ENCODE measurements at regions not wholly inside any gene's neighbourhood (a gene's known extent, or its start where the extent isn't known, plus 50 kb on each side); places are given as distances from the start of the nearest gene placed in this dataset.

DNA sequence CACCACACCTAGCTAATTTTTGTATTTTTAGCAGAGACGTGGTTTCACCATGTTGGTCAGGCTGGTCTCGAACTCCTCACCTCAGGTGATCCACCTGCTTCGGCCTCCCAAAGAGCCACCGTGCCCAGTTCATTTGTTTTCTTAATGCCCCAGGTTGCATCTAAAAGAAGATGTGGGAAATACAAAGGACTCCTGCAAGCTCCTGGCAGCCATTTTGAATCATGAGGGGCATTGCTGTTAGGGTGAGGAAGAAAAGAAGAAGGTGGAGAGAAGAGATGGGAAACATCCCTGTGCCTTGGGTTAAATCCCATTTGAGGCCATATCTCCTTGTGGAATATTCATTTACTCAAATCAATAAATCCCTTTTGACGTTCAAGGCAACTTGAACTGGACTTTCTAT, 365.3 kb upstream of the ERCC4 start:
- Histone ChIP-seq H3K27me3 (replicated peaks in 1 of 2; ENCODE audit: control insufficient read depth in 2 of 2, extremely low read depth in 1 of 2, insufficient read depth in 2 of 2, low read length in 1 of 2) (no peaks in the 10 kb centered on the region), H3K4me1 (ENCODE audit: control insufficient read depth in 1 of 2, extremely low read depth in 1 of 2, insufficient read depth in 2 of 2, low read length in 2 of 2) (no peaks in the 10 kb centered on the region), H3K9me3 (no peaks in the 10 kb centered on the region), H3K36me3 (ENCODE audit: control insufficient read depth in 2 of 2, extremely low read depth in 1 of 2, insufficient read depth in 1 of 2, low read length in 1 of 2) (no peaks in the 10 kb centered on the region), H3K27ac (ENCODE audit: low read length) (no peak overlapping the region), H3K4me3 (ENCODE audit: control insufficient read depth in 1 of 2, extremely low read depth in 1 of 2, low read length in 1 of 2) (no peak overlapping the region)
- ATAC-seq (replicated peaks in 1 of 4): no peak
- no CpG with 5 or more reads among the region's 5 CpGs for WGBS (ENCODE audit: insufficient coverage)
- peaks cover 0 to 7% of the 10 kb centered on the region in 2 donors for H3K27me3 Mint-ChIP-seq
- H3K27ac Mint-ChIP-seq: no peak overlapping the region
- no peaks in the 10 kb centered on the region for H3K36me3 Mint-ChIP-seq
- no peak for DNase-seq
- CTCF ChIA-PET: no interaction called here
- no peak overlapping the region for H3K4me3 Mint-ChIP-seq
- H3K9me3 Mint-ChIP-seq: peaks cover 0 to 11% (median 4%) of the 10 kb centered on the region in 3 donors
- POLR2A ChIA-PET: no interaction called here
- no peaks in the 10 kb centered on the region for H3K4me1 Mint-ChIP-seq

DNA sequence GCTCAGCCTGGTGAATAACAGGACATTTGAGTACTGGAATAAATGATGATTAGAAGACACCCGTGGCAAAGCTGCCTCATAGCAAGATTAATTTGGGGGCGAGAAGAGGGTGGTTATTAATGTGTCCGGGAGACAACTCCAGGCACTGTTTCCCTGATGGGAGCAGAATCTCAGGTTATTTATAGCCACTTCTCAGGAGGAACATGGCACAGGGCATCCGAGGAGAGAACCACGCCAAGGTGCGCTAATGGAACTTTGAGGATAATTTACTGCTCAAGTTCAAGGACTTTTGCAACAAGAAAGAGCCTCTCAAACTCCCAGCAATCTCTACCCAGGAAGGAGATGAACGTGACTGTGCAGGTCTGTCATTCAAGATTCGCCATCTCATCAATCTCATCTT, 362.5 kb upstream of the ERCC4 start:
- Histone ChIP-seq H3K4me1 (ENCODE audit: control insufficient read depth in 1 of 2, extremely low read depth in 1 of 2, insufficient read depth in 2 of 2, low read length in 2 of 2) (no peaks in the 10 kb centered on the region), H3K9me3 (no peaks in the 10 kb centered on the region), H3K27ac (ENCODE audit: low read length) (no peak overlapping the region), H3K27me3 (replicated peaks in 1 of 2; ENCODE audit: control insufficient read depth in 2 of 2, extremely low read depth in 1 of 2, insufficient read depth in 2 of 2, low read length in 1 of 2) (no peaks in the 10 kb centered on the region), H3K4me3 (ENCODE audit: control insufficient read depth in 1 of 2, extremely low read depth in 1 of 2, low read length in 1 of 2) (no peak overlapping the region), H3K36me3 (ENCODE audit: control insufficient read depth in 2 of 2, extremely low read depth in 1 of 2, insufficient read depth in 1 of 2, low read length in 1 of 2) (no peaks in the 10 kb centered on the region)
- POLR2A ChIA-PET: no interaction called here
- H3K4me3 Mint-ChIP-seq: no peak overlapping the region
- 69% methylated on average over 6 of the region's 8 CpGs for WGBS (ENCODE audit: insufficient coverage)
- peaks cover 0 to 5% of the 10 kb centered on the region in 2 donors for H3K27me3 Mint-ChIP-seq
- peaks cover 0 to 10% (median 7%) of the 10 kb centered on the region in 3 donors for H3K9me3 Mint-ChIP-seq
- H3K4me1 Mint-ChIP-seq: no peaks in the 10 kb centered on the region
- H3K36me3 Mint-ChIP-seq: no peaks in the 10 kb centered on the region
- CTCF ChIA-PET: no interaction called here
- ATAC-seq (replicated peaks in 1 of 4) (no peak), DNase-seq (no peak)
- H3K27ac Mint-ChIP-seq: no peak overlapping the region

- no CpG with 5 or more reads among the region's 4 CpGs for WGBS (ENCODE audit: insufficient coverage)
- Mint-ChIP-seq H3K27me3 (peaks cover 0 to 5% of the 10 kb centered on the region in 2 donors), H3K4me1 (no peaks in the 10 kb centered on the region), H3K4me3 (no peak overlapping the region), H3K9me3 (peaks cover 0 to 10% (median 8%) of the 10 kb centered on the region in 3 donors), H3K27ac (no peak overlapping the region), H3K36me3 (no peaks in the 10 kb centered on the region)
- no peaks in the 10 kb centered on the region for H3K4me1 ChIP-seq (ENCODE audit: control insufficient read depth in 1 of 2, extremely low read depth in 1 of 2, insufficient read depth in 2 of 2, low read length in 2 of 2)
- no peaks in the 10 kb centered on the region for H3K27me3 ChIP-seq (replicated peaks in 1 of 2; ENCODE audit: control insufficient read depth in 2 of 2, extremely low read depth in 1 of 2, insufficient read depth in 2 of 2, low read length in 1 of 2)
- no peaks in the 10 kb centered on the region for H3K36me3 ChIP-seq (ENCODE audit: control insufficient read depth in 2 of 2, extremely low read depth in 1 of 2, insufficient read depth in 1 of 2, low read length in 1 of 2)
- ATAC-seq (replicated peaks in 1 of 4): no peak
- H3K9me3 ChIP-seq: no peaks in the 10 kb centered on the region
- CTCF ChIA-PET: no interaction called here
- POLR2A ChIA-PET: no interaction called here
- no peak overlapping the region for H3K27ac ChIP-seq (ENCODE audit: low read length)
- no peak for DNase-seq
- no peak overlapping the region for H3K4me3 ChIP-seq (ENCODE audit: control insufficient read depth in 1 of 2, extremely low read depth in 1 of 2, low read length in 1 of 2)
These were observed 361.2 kb upstream of the ERCC4 start for GRCh38 chr16:13558752-13559151.

GRCh38 chr16:13559624-13560023, 360.3 kb upstream of the ERCC4 start:
- Mint-ChIP-seq H3K4me3 (no peak overlapping the region), H3K9me3 (peaks cover 0 to 15% (median 15%) of the 10 kb centered on the region in 3 donors), H3K36me3 (no peaks in the 10 kb centered on the region), H3K27ac (no peak overlapping the region), H3K27me3 (peaks cover 0 to 5% of the 10 kb centered on the region in 2 donors), H3K4me1 (no peaks in the 10 kb centered on the region)
- Histone ChIP-seq H3K36me3 (ENCODE audit: control insufficient read depth in 2 of 2, extremely low read depth in 1 of 2, insufficient read depth in 1 of 2, low read length in 1 of 2) (no peaks in the 10 kb centered on the region), H3K27me3 (replicated peaks in 1 of 2; ENCODE audit: control insufficient read depth in 2 of 2, extremely low read depth in 1 of 2, insufficient read depth in 2 of 2, low read length in 1 of 2) (no peaks in the 10 kb centered on the region), H3K9me3 (no peaks in the 10 kb centered on the region), H3K4me3 (ENCODE audit: control insufficient read depth in 1 of 2, extremely low read depth in 1 of 2, low read length in 1 of 2) (no peak overlapping the region), H3K27ac (ENCODE audit: low read length) (no peak overlapping the region), H3K4me1 (ENCODE audit: control insufficient read depth in 1 of 2, extremely low read depth in 1 of 2, insufficient read depth in 2 of 2, low read length in 2 of 2) (no peaks in the 10 kb centered on the region)
- ATAC-seq (replicated peaks in 1 of 4) (no peak), DNase-seq (no peak)
- POLR2A ChIA-PET: no interaction called here
- CTCF ChIA-PET: no interaction called here
- WGBS (ENCODE audit: insufficient coverage): no CpG with 5 or more reads among the region's 1 CpG

DNA sequence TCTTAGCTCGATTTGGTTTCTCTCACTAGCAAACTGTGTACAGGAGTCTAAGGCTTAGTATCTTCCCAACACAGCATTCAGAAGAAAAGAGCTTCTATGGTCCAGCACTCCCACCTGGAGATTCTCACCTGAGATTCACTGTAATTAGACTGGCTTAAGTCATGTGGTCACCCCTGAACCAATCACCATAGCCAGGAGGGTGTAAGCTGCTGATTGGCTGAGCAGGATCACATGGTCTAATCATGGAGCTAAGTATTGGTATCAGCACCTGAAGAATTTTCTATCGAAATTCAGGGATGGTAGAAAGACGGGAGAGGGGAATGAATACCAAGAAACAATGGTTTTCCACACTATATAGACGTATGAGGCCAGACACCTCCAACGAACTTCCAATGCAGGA, 359.8 kb upstream of the ERCC4 start:
- Mint-ChIP-seq H3K4me1 (no peaks in the 10 kb centered on the region), H3K9me3 (peaks cover 0 to 17% (median 15%) of the 10 kb centered on the region in 3 donors), H3K27ac (no peak overlapping the region), H3K36me3 (no peaks in the 10 kb centered on the region), H3K4me3 (no peak overlapping the region), H3K27me3 (peaks cover 0 to 5% of the 10 kb centered on the region in 2 donors)
- no peak overlapping the region for H3K4me3 ChIP-seq (ENCODE audit: control insufficient read depth in 1 of 2, extremely low read depth in 1 of 2, low read length in 1 of 2)
- H3K27me3 ChIP-seq (replicated peaks in 1 of 2; ENCODE audit: control insufficient read depth in 2 of 2, extremely low read depth in 1 of 2, insufficient read depth in 2 of 2, low read length in 1 of 2): no peaks in the 10 kb centered on the region
- no peaks in the 10 kb centered on the region for H3K36me3 ChIP-seq (ENCODE audit: control insufficient read depth in 2 of 2, extremely low read depth in 1 of 2, insufficient read depth in 1 of 2, low read length in 1 of 2)
- H3K9me3 ChIP-seq: no peaks in the 10 kb centered on the region
- no CpG with 5 or more reads among the region's 5 CpGs for WGBS (ENCODE audit: insufficient coverage)
- no peak overlapping the region for H3K27ac ChIP-seq (ENCODE audit: low read length)
- ATAC-seq (replicated peaks in 1 of 4): no peak
- ChIA-PET POLR2A (no interaction called here), CTCF (no interaction called here)
- H3K4me1 ChIP-seq (ENCODE audit: control insufficient read depth in 1 of 2, extremely low read depth in 1 of 2, insufficient read depth in 2 of 2, low read length in 2 of 2): no peaks in the 10 kb centered on the region
- no peak for DNase-seq

DNA sequence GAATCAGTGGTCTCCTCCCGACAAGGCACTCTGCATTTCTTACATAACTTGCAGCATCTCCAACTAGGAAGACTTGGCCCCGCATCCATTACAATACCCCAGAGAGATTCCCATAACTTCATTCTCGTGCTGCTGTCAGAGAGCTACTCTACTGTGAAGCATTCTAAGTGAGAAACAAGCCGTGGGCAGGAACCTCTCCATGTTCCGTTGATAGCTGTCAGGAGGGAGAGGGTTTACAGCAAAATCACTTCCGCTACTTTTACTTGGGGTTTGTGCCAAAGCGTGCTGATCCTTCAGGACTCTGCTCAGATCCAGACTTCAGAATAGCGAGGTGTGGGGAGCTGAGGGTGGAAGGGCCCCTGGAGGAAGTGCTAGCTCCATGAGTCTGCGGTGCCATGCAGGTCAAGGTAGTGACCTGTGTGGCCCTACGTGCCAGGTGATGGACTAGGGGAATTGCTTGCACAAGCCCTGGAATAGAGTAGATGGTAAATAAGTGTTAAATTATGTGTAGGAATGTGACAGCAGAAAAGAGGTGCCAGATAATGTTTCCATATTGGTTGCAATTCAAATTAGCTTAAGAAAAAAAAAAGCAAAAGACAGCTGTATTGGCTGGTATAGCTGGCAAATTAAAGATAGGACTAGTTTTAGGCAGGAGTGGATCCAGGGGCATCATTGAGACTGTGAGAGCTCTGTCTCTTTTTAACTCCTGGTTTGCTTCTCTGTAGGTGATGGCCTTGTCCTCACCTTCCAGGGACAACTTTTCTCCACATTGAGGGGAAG, 358.5 kb upstream of the ERCC4 start:
- no peaks in the 10 kb centered on the region for H3K27me3 Mint-ChIP-seq
- no peak overlapping the region for H3K4me3 Mint-ChIP-seq
- Histone ChIP-seq H3K27ac (ENCODE audit: low read length) (no peak overlapping the region), H3K36me3 (ENCODE audit: control insufficient read depth in 2 of 2, extremely low read depth in 1 of 2, insufficient read depth in 1 of 2, low read length in 1 of 2) (no peaks in the 10 kb centered on the region), H3K9me3 (no peaks in the 10 kb centered on the region), H3K27me3 (replicated peaks in 1 of 2; ENCODE audit: control insufficient read depth in 2 of 2, extremely low read depth in 1 of 2, insufficient read depth in 2 of 2, low read length in 1 of 2) (no peaks in the 10 kb centered on the region), H3K4me1 (ENCODE audit: control insufficient read depth in 1 of 2, extremely low read depth in 1 of 2, insufficient read depth in 2 of 2, low read length in 2 of 2) (no peaks in the 10 kb centered on the region), H3K4me3 (ENCODE audit: control insufficient read depth in 1 of 2, extremely low read depth in 1 of 2, low read length in 1 of 2) (no peak overlapping the region)
- DNase-seq (no peak), ATAC-seq (replicated peaks in 1 of 4) (no peak)
- WGBS (ENCODE audit: insufficient coverage): 83% methylated on average over 6 of the region's 10 CpGs
- H3K9me3 Mint-ChIP-seq: peaks cover 3 to 21% (median 11%) of the 10 kb centered on the region in 3 donors
- H3K27ac Mint-ChIP-seq: no peak overlapping the region
- CTCF ChIA-PET: no interaction called here
- POLR2A ChIA-PET: no interaction called here
- H3K4me1 Mint-ChIP-seq: no peaks in the 10 kb centered on the region
- H3K36me3 Mint-ChIP-seq: no peaks in the 10 kb centered on the region

DNA sequence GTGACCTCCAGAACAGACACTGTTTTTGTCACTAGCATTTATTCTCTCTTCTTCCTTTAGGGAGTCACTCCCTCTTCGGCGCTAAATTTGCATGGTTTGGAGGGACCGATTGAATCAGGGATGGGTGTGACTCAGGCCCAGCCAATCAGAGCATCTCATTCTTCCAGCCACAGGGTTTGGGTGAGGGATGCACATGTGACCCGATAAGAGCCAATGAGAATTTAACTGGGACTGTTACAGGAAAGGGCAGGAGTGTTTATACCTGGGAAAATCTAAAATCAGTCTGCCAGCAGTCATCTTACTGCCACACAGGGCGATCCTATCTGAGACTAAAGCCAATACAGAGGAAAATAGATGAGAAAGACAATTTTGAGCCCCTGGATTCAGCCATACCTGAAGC, 351.2 kb upstream of the ERCC4 start:
- CTCF ChIA-PET: no interaction called here
- no peaks in the 10 kb centered on the region for H3K4me1 Mint-ChIP-seq

More for the DNA sequence above, 351.2 kb upstream of the ERCC4 start:
- no peaks in the 10 kb centered on the region for H3K36me3 ChIP-seq (ENCODE audit: control insufficient read depth in 2 of 2, extremely low read depth in 1 of 2, insufficient read depth in 1 of 2, low read length in 1 of 2)
- no peak overlapping the region for H3K4me3 Mint-ChIP-seq
- H3K27me3 Mint-ChIP-seq: peaks cover 0 to 6% of the 10 kb centered on the region in 2 donors
- H3K9me3 ChIP-seq: no peaks in the 10 kb centered on the region
- H3K27ac ChIP-seq (ENCODE audit: low read length): no peak overlapping the region
- no peaks in the 10 kb centered on the region for H3K36me3 Mint-ChIP-seq
- H3K27me3 ChIP-seq (replicated peaks in 1 of 2; ENCODE audit: control insufficient read depth in 2 of 2, extremely low read depth in 1 of 2, insufficient read depth in 2 of 2, low read length in 1 of 2): no peaks in the 10 kb centered on the region
- peaks cover 9 to 16% (median 11%) of the 10 kb centered on the region in 3 donors for H3K9me3 Mint-ChIP-seq
- DNase-seq (no peak), ATAC-seq (replicated peaks in 1 of 4) (no peak)
- H3K4me3 ChIP-seq (ENCODE audit: control insufficient read depth in 1 of 2, extremely low read depth in 1 of 2, low read length in 1 of 2): no peak overlapping the region
- H3K27ac Mint-ChIP-seq: no peak overlapping the region
- no peaks in the 10 kb centered on the region for H3K4me1 ChIP-seq (ENCODE audit: control insufficient read depth in 1 of 2, extremely low read depth in 1 of 2, insufficient read depth in 2 of 2, low read length in 2 of 2)
- WGBS (ENCODE audit: insufficient coverage): 57% methylated on average over 1 of the region's 5 CpGs
- POLR2A ChIA-PET: no interaction called here
